H1 (cell line): ENCODE measurements at regions not wholly inside any gene's neighbourhood (a gene's known extent, or its start where the extent isn't known, plus 50 kb on each side); places are given as distances from the start of the nearest gene placed in this dataset.

Experiments
- MAFK ChIP-seq: IDR thresholded peaks from 2 replicates; pipeline ENCODE4 v1.6.1; 2012; ENCODE audit warnings: low read depth, mild to moderate bottlenecking, improper control_type of control experiment, low read length
- SUZ12 ChIP-seq: fragments of 200-600 bp; sonication (generic); IDR thresholded peaks from 2 replicates; pipeline ENCODE4 v1.6.1; 2012; ENCODE audit warnings: mild to moderate bottlenecking, inconsistent platforms, low read length, moderate library complexity, mixed read lengths
- TEAD4 ChIP-seq: IDR thresholded peaks from 2 replicates; pipeline ENCODE4 v1.6.1; 2012; ENCODE audit warnings: low read depth, low read length, inconsistent platforms, mixed read lengths

DNA sequence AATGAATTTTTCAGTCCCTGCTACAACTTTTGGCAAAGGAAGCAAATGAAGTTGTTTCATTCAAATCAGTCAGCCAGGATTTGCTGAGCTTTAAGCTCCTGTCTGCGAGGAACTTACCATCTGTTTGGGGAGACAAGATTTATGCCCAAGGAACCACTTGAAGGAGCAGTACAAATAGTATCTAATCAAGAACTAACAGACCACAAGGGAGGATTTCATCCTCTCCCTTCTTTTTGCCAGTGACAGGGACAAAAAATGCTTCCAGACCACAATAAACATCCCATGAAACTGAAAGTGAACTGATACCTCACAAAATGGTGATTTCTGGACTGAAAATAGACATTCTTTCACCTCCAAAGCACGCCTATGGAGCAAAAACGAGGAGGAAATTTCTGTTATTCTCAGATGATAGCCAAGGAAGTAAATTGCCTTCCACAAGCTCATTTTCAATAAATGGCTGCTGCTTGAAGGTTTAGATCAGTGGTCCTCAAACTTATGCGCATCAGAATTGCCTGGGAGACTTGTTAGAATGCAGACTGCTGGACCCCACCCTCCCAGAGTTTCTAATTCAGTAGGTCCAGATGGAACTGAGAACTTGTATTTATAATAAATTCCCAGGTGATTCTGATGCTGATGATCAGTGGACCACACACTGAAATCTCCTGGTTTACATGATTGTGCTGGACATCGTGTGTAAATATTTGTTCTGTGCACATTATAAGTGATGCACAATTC lies 202.4 kb upstream of the GADL1 start (continued):
- no peak for TF ChIP-seq SUZ12
- no peak for TF ChIP-seq TEAD4
- TF ChIP-seq MAFK: no peak
- TF ChIP-seq, all 59 proteins: peak for 0
